Thoracic aorta (tissue), 2 donors: ENCODE measurements at regions not wholly inside any gene's neighbourhood (a gene's known extent, or its start where the extent isn't known, plus 50 kb on each side); places are given as distances from the start of the nearest gene placed in this dataset.

Experiments used
- ATAC-seq: fragments of 150-250 bp; one replicate; pipeline ENCODE4 v1.8.0; 2017; ENCODE audit warnings: low read depth; ENCODE audit not compliant: insufficient number of reproducible peaks, low FRiP score
- DNase-seq: peaks from one replicate; pipeline ENCODE4 v3.0.0-alpha.2; 2020; ENCODE audit warnings: low spot score
- H3K27ac ChIP-seq, 2 donors: fragments of 200-600 bp; sonication (generic); 1 replicate in 1 of 2; 2 replicates in 1 of 2; pipeline ENCODE4 v1.5.1; 2016; ENCODE audit warnings: mild to moderate bottlenecking in 2 of 2, moderate library complexity in 2 of 2
- H3K27me3 ChIP-seq: fragments of 200-600 bp; sonication (generic); replicated peaks from 2 replicates; pipeline ENCODE4 v1.6.0; 2016; ENCODE audit warnings: mild to moderate bottlenecking; ENCODE audit not compliant: insufficient read depth
- H3K36me3 ChIP-seq: fragments of 200-600 bp; sonication (generic); one replicate; pipeline ENCODE4 v1.5.1; 2016
- H3K4me1 ChIP-seq, 2 donors: fragments of 200-600 bp; sonication (generic); 1 replicate in 1 of 2; 2 replicates in 1 of 2; pipeline versions ENCODE4 v1.5.1 to v1.6.0; 2016; ENCODE audit warnings: low read depth in 2 of 2, mild to moderate bottlenecking in 1 of 2; ENCODE audit not compliant: control insufficient read depth in 1 of 2
- H3K4me3 ChIP-seq: fragments of 200-600 bp; sonication (generic); 2 replicates; pipeline ENCODE4 v1.5.1; 2016; ENCODE audit warnings: mild to moderate bottlenecking
- H3K9me3 ChIP-seq: fragments of 200-600 bp; sonication (generic); 2 replicates; pipeline ENCODE4 v1.5.1; 2016
- TF ChIP-seq, protein P1 (sequence below): fragments of 200-600 bp; sonication (generic); IDR thresholded peaks from one replicate; pipeline ENCODE4 v1.5.1; 2019; ENCODE audit warnings: antibody characterized with exemption

DNA sequence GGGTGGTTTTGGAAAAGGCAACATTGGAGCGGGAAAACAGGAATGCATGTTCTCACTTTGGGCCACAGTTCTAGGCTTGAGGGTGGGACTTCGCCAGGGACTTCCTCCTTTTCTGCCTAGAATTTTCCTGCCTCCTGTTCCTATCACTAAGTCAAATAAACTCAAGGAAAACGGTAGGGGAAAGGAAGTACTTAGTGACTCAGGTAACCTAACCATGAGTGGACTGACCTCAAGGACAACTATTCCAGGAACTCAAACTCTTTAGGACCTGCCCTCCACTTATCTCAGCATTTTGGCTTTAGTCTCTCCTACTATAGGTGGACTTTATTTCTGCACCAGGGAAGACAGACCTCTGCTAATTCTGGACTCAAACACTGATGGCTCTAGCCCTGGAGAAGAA lies 281.7 kb downstream of the ZNF674 start:
- ATAC-seq (no peak), DNase-seq (no peak)
- H3K27me3 ChIP-seq = no peaks in the 10 kb centered on the region
- H3K4me1 ChIP-seq = no peaks in the 10 kb centered on the region
- TF ChIP-seq, protein P1, sequence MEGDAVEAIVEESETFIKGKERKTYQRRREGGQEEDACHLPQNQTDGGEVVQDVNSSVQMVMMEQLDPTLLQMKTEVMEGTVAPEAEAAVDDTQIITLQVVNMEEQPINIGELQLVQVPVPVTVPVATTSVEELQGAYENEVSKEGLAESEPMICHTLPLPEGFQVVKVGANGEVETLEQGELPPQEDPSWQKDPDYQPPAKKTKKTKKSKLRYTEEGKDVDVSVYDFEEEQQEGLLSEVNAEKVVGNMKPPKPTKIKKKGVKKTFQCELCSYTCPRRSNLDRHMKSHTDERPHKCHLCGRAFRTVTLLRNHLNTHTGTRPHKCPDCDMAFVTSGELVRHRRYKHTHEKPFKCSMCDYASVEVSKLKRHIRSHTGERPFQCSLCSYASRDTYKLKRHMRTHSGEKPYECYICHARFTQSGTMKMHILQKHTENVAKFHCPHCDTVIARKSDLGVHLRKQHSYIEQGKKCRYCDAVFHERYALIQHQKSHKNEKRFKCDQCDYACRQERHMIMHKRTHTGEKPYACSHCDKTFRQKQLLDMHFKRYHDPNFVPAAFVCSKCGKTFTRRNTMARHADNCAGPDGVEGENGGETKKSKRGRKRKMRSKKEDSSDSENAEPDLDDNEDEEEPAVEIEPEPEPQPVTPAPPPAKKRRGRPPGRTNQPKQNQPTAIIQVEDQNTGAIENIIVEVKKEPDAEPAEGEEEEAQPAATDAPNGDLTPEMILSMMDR = no peak
- H3K36me3 ChIP-seq = no peaks in the 10 kb centered on the region
- no peak overlapping the region for H3K4me3 ChIP-seq
- no peaks in the 10 kb centered on the region for H3K9me3 ChIP-seq
- H3K27ac ChIP-seq = no peak overlapping the region

DNA sequence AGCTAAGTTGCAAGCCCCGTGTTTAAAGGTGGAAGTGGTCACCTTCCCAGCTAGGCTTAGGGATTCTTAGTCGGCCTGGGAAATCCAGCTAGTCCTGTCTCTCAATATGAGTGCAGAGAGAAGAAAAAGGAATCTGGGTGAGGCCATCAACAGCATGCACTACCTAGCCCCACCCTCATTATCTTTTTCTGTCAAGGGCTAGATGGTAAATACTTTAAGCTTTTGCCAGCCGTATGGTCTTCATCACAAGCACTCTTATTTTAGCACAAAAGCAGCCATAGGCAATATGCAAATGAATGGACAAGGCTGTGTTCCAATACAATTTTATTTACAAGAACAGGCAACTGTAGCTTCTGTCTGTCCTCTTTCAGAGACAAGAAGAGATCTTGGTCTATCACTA lies 282.9 kb downstream of the ZNF674 start:
- no peaks in the 10 kb centered on the region for H3K4me1 ChIP-seq
- H3K27ac ChIP-seq = no peak overlapping the region
- no peaks in the 10 kb centered on the region for H3K27me3 ChIP-seq
- TF ChIP-seq, protein P1 = no peak
- H3K9me3 ChIP-seq = no peaks in the 10 kb centered on the region
- no peak for ATAC-seq
- H3K4me3 ChIP-seq = no peak overlapping the region
- no peaks in the 10 kb centered on the region for H3K36me3 ChIP-seq
- no peak for DNase-seq

GRCh38 chrX:46260499-46260898 lies 284.7 kb downstream of the ZNF674 start:
- Histone ChIP-seq H3K36me3 (no peaks in the 10 kb centered on the region), H3K9me3 (no peaks in the 10 kb centered on the region), H3K27me3 (no peaks in the 10 kb centered on the region), H3K4me1 (no peaks in the 10 kb centered on the region), H3K4me3 (no peak overlapping the region), H3K27ac (no peak overlapping the region)
- ATAC-seq (no peak), DNase-seq (no peak)
- TF ChIP-seq, protein P1 = no peak

DNA sequence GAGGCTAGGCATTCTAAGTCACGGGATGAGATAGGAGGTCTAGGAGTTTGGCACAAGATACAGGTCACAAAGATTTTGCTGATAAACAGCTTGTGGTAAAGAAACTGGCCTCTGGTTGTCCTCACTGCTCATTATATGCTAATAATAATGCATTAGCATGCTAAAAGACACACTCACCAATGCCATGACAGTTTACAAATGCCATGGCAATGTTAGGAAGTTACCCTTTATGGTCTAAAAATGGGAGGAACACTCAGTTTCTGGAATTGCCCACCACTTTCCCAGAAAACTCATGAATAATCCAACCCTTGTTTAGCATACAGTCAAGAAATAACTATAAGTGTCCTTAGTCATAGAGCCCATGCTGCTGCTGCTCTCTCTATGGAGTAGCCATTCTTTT lies 286.9 kb downstream of the ZNF674 start:
- Histone ChIP-seq H3K9me3 (no peaks in the 10 kb centered on the region), H3K4me1 (no peaks in the 10 kb centered on the region), H3K27ac (no peak overlapping the region), H3K36me3 (no peaks in the 10 kb centered on the region), H3K4me3 (no peak overlapping the region), H3K27me3 (no peaks in the 10 kb centered on the region)
- DNase-seq = no peak
- ATAC-seq = no peak
- TF ChIP-seq, protein P1 = no peak

- TF ChIP-seq, protein P1 = no peak
- no peak for DNase-seq
- Histone ChIP-seq H3K4me1 (no peaks in the 10 kb centered on the region), H3K27ac (no peak overlapping the region), H3K27me3 (no peaks in the 10 kb centered on the region), H3K9me3 (no peaks in the 10 kb centered on the region), H3K4me3 (no peak overlapping the region), H3K36me3 (no peaks in the 10 kb centered on the region)
- ATAC-seq = no peak
Observed at GRCh38 chrX:46257451-46257879, 287.8 kb downstream of the ZNF674 start.
